ENCODE measurements at regions not wholly inside any gene's neighbourhood (a gene's known extent, or its start where the extent isn't known, plus 50 kb on each side); places are given as distances from the start of the nearest gene placed in this dataset.

GRCh38 chr9:119004618-119004990 is 364.6 kb downstream of the BRINP1 start:
- DNase-seq (ENCODE audit: low read depth in 2 of 2) = no peak

GRCh38 chr9:119005162-119005561 is 364.1 kb downstream of the BRINP1 start:
- DNase-seq (ENCODE audit: low read depth in 2 of 2) = no peak

- no peak for DNase-seq (ENCODE audit: low read depth in 2 of 2)
Observed at GRCh38 chr9:119009249-119009648, 360.0 kb downstream of the BRINP1 start.

- DNase-seq (ENCODE audit: low read depth in 2 of 2) = no peak
Observed at GRCh38 chr9:119020284-119020683, 349.0 kb downstream of the BRINP1 start.

GRCh38 chr9:119020730-119021333 is 348.4 kb downstream of the BRINP1 start:
- DNase-seq (ENCODE audit: low read depth in 2 of 2) = no peak

- DNase-seq (ENCODE audit: low read depth in 2 of 2) = no peak
Observed at GRCh38 chr9:119026120-119026519, 343.1 kb downstream of the BRINP1 start.

GRCh38 chr9:119027901-119028699 is 341.1 kb downstream of the BRINP1 start:
- no peak for DNase-seq (ENCODE audit: low read depth in 2 of 2)

GRCh38 chr9:119029886-119030285 is 339.3 kb downstream of the BRINP1 start:
- DNase-seq (ENCODE audit: low read depth in 2 of 2) = no peak

GRCh38 chr9:119033596-119033995 is 335.6 kb downstream of the BRINP1 start:
- no peak for DNase-seq (ENCODE audit: low read depth in 2 of 2)

- DNase-seq (ENCODE audit: low read depth in 2 of 2) = no peak
Observed at GRCh38 chr9:119036969-119037368, 332.3 kb downstream of the BRINP1 start.

GRCh38 chr9:119043996-119044395 is 325.2 kb downstream of the BRINP1 start:
- DNase-seq (ENCODE audit: low read depth in 2 of 2) = no peak

- no peak for DNase-seq (ENCODE audit: low read depth in 2 of 2)
Observed at GRCh38 chr9:119044806-119045205, 324.4 kb downstream of the BRINP1 start.

GRCh38 chr9:119047513-119048307 is 321.5 kb downstream of the BRINP1 start:
- no peak for DNase-seq (ENCODE audit: low read depth in 2 of 2)

GRCh38 chr9:119050281-119050680 is 319.0 kb downstream of the BRINP1 start:
- DNase-seq (ENCODE audit: low read depth in 2 of 2) = no peak

- DNase-seq (ENCODE audit: low read depth in 2 of 2) = no peak
Observed at GRCh38 chr9:119052339-119053030, 316.8 kb downstream of the BRINP1 start.

GRCh38 chr9:119053070-119053469 is 316.2 kb downstream of the BRINP1 start:
- no peak for DNase-seq (ENCODE audit: low read depth in 2 of 2)

GRCh38 chr9:119060629-119061385 is 308.4 kb downstream of the BRINP1 start:
- no peak for DNase-seq (ENCODE audit: low read depth in 2 of 2)

GRCh38 chr9:119071636-119072035 is 297.6 kb downstream of the BRINP1 start:
- DNase-seq (ENCODE audit: low read depth in 2 of 2) = no peak

GRCh38 chr9:119074017-119074416 is 295.2 kb downstream of the BRINP1 start:
- DNase-seq (ENCODE audit: low read depth in 2 of 2) = no peak

GRCh38 chr9:119078015-119078414 is 291.2 kb downstream of the BRINP1 start:
- DNase-seq (ENCODE audit: low read depth in 2 of 2) = no peak

- DNase-seq (ENCODE audit: low read depth in 2 of 2) = no peak
Observed at GRCh38 chr9:119083673-119084072, 285.6 kb downstream of the BRINP1 start.
